NCI-H748 treated with DMSO at 0.1 percent for 48 hours (cell line): ENCODE measurements at regions not wholly inside any gene's neighbourhood (a gene's known extent, or its start where the extent isn't known, plus 50 kb on each side); places are given as distances from the start of the nearest gene placed in this dataset.
"Not testable (repeated sequence)": the region's sequence is repeated elsewhere in the genome, so short reads cannot be mapped to it uniquely, and the experiment has no call there.

ENCODE experiments used
- DNase-seq: peaks from one replicate; lab custom pipeline; 2025; lab: John Stamatoyannopoulos, UW

- no peak for DNase-seq
Observed at GRCh38 chr9:15113288-15113687, 193.7 kb downstream of the TTC39B start.

GRCh38 chr9:15111071-15111470 is 195.9 kb downstream of the TTC39B start:
- no peak for DNase-seq

- peak; percentile 59 for DNase-seq
Observed at GRCh38 chr9:15104826-15105420, 194.7 kb upstream of the FREM1 start.

- DNase-seq, result no peak
Observed at GRCh38 chr9:15103290-15103689, 193.1 kb upstream of the FREM1 start.

- DNase-seq, result no peak
Observed at GRCh38 chr9:15101095-15101494, 190.9 kb upstream of the FREM1 start.

- DNase-seq, result no peak
Observed at GRCh38 chr9:15100571-15100970, 190.3 kb upstream of the FREM1 start.

- DNase-seq, result no peak
Observed at GRCh38 chr9:15096972-15097371, 186.7 kb upstream of the FREM1 start.

GRCh38 chr9:15086778-15087324 is 176.6 kb upstream of the FREM1 start:
- no peak for DNase-seq

- DNase-seq, result no peak
Observed at GRCh38 chr9:15086156-15086763, 176.0 kb upstream of the FREM1 start.

- DNase-seq, result no peak
Observed at GRCh38 chr9:15081021-15081753, 171.0 kb upstream of the FREM1 start.

GRCh38 chr9:15080401-15080800 is 170.2 kb upstream of the FREM1 start:
- DNase-seq, result no peak

- DNase-seq, result no peak
Observed at GRCh38 chr9:15079989-15080388, 169.8 kb upstream of the FREM1 start.

- DNase-seq, result no peak
Observed at GRCh38 chr9:15077946-15078729, 167.9 kb upstream of the FREM1 start.

- DNase-seq, result no peak
Observed at GRCh38 chr9:15073620-15074019, 163.4 kb upstream of the FREM1 start.

- DNase-seq, result no peak
Observed at GRCh38 chr9:15070716-15071115, 160.5 kb upstream of the FREM1 start.

- DNase-seq, result no peak
Observed at GRCh38 chr9:15069106-15069505, 158.9 kb upstream of the FREM1 start.

- no peak for DNase-seq
Observed at GRCh38 chr9:15068261-15068660, 158.0 kb upstream of the FREM1 start.

GRCh38 chr9:15059003-15059402 is 148.8 kb upstream of the FREM1 start:
- DNase-seq, result no peak

GRCh38 chr9:15058236-15058635 is 148.0 kb upstream of the FREM1 start:
- no peak for DNase-seq

GRCh38 chr9:15055284-15055683 is 145.1 kb upstream of the FREM1 start:
- DNase-seq, result not testable (repeated sequence)

GRCh38 chr9:15048772-15049171 is 138.5 kb upstream of the FREM1 start:
- no peak for DNase-seq

GRCh38 chr9:15047028-15047551 is 136.9 kb upstream of the FREM1 start:
- DNase-seq, result no peak
